Stomach (tissue), 4 donors: ENCODE measurements at regions not wholly inside any gene's neighbourhood (a gene's known extent, or its start where the extent isn't known, plus 50 kb on each side); places are given as distances from the start of the nearest gene placed in this dataset.

Source experiments
- EP300 ChIP-seq: sonication (generic); formaldehyde crosslinking; IDR thresholded peaks from one replicate; pipeline ENCODE4 v1.6.1; 2017; ENCODE audit warnings: antibody characterized with exemption
- POLR2A ChIP-seq, 4 donors: fragments of 450-650 bp; IDR thresholded peaks; one replicate each; pipeline ENCODE4 v1.6.1; 2016; ENCODE audit warnings: antibody characterized with exemption in 4 of 4, control low read depth in 2 of 4, mild to moderate bottlenecking in 1 of 4, moderate library complexity in 1 of 4
- TF ChIP-seq, protein P1 (sequence below), 7 experiments: fragments of 450-650 bp in 4 of 7; fragments of 200-600 bp in 3 of 7; sonication (generic) in 3 of 7; IDR thresholded peaks; one replicate each; pipeline ENCODE4 v1.5.1; 2016 to 2019; ENCODE audit warnings: antibody characterized with exemption in 7 of 7, control low read depth in 2 of 7, mild to moderate bottlenecking in 1 of 7

DNA sequence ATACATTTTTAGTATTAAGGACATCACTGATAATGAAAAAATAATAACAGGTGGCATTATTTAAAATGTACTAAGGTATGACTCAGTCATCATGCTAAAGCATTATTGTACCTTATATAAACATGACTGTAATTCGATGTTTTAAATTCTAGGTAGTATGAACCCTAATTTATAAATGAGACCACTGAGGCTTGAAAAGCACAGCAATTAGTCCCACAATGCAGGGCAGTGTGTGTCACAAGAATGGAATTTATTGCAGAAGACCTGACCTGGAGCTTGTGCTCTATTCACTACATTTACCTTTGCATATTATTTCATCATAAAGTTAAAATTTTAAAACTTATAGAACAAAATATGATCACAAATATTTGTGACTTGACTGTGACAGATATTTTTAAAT is 358.5 kb upstream of the DSEL start:
- TF ChIP-seq, protein P1, sequence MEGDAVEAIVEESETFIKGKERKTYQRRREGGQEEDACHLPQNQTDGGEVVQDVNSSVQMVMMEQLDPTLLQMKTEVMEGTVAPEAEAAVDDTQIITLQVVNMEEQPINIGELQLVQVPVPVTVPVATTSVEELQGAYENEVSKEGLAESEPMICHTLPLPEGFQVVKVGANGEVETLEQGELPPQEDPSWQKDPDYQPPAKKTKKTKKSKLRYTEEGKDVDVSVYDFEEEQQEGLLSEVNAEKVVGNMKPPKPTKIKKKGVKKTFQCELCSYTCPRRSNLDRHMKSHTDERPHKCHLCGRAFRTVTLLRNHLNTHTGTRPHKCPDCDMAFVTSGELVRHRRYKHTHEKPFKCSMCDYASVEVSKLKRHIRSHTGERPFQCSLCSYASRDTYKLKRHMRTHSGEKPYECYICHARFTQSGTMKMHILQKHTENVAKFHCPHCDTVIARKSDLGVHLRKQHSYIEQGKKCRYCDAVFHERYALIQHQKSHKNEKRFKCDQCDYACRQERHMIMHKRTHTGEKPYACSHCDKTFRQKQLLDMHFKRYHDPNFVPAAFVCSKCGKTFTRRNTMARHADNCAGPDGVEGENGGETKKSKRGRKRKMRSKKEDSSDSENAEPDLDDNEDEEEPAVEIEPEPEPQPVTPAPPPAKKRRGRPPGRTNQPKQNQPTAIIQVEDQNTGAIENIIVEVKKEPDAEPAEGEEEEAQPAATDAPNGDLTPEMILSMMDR (IDR thresholded peaks at IDR 0.05) = no peak
- TF ChIP-seq EP300 (no peak), POLR2A (IDR thresholded peaks at IDR 0.05) (no peak)
